Upper lobe of right lung (tissue), 1 donor: ENCODE measurements at regions not wholly inside any gene's neighbourhood (a gene's known extent, or its start where the extent isn't known, plus 50 kb on each side); places are given as distances from the start of the nearest gene placed in this dataset.
A peak's percentile ranks its signal among the peaks of the same experiment; 100 is the strongest.
"Not testable (repeated sequence)": the region's sequence is repeated elsewhere in the genome, so short reads cannot be mapped to it uniquely, and the experiment has no call there.

Experiments
- ATAC-seq: fragments of 200-7000 bp; cut with Tn5 transposase; one replicate; pipeline ENCODE4 v1.9.1; 2020; ENCODE audit warnings: mild to moderate bottlenecking, moderate library complexity
- DNase-seq: peaks from one replicate; pipeline ENCODE4 v3.0.0-alpha.2; 2020
- H3K27ac ChIP-seq: fragments of 200-600 bp; one replicate; pipeline ENCODE4 v1.8.0; 2022
- H3K27me3 ChIP-seq: fragments of 200-600 bp; one replicate; pipeline ENCODE4 v1.8.0; 2022; ENCODE audit warnings: mild to moderate bottlenecking
- H3K36me3 ChIP-seq: fragments of 200-600 bp; one replicate; pipeline ENCODE4 v1.8.0; 2022
- H3K4me1 ChIP-seq: fragments of 200-600 bp; one replicate; pipeline ENCODE4 v1.8.0; 2022
- H3K4me3 ChIP-seq: fragments of 200-600 bp; one replicate; pipeline ENCODE4 v1.8.0; 2022; ENCODE audit warnings: mild to moderate bottlenecking
- H3K9me3 ChIP-seq: fragments of 200-600 bp; one replicate; pipeline ENCODE4 v1.8.0; 2022
- CTCF ChIP-seq: fragments of 200-600 bp; IDR thresholded peaks from one replicate; pipeline ENCODE4 v1.8.0; 2022; ENCODE audit warnings: antibody characterized with exemption
- intact Hi-C: fragments of 100-400 bp; cut with DNase I; formaldehyde crosslinking; loops from one replicate; pipeline ENCODE4 v1.11.0; 2022
- donor health status: DM: no; HTN: yes; CAD: no; lungs with severe emphysema.

GRCh38 chr2:235433860-235434259 lies 60.0 kb upstream of the AGAP1 start:
- H3K27me3 ChIP-seq = no peaks in the 10 kb centered on the region
- no peak for TF ChIP-seq CTCF
- H3K36me3 ChIP-seq = no peaks in the 10 kb centered on the region
- ATAC-seq (peak; percentile 73), DNase-seq (no peak)
- H3K4me3 ChIP-seq = no peak overlapping the region
- peaks cover 10% of the 10 kb centered on the region for H3K4me1 ChIP-seq
- H3K27ac ChIP-seq = peak overlapping the region; percentile 76
- no peaks in the 10 kb centered on the region for H3K9me3 ChIP-seq
- intact Hi-C loops = no loop called here

- H3K4me1 ChIP-seq = no peaks in the 10 kb centered on the region
- H3K36me3 ChIP-seq = no peaks in the 10 kb centered on the region
- DNase-seq (no peak), ATAC-seq (peak; percentile 19)
- H3K27me3 ChIP-seq = no peaks in the 10 kb centered on the region
- no peak overlapping the region for H3K27ac ChIP-seq
- H3K4me3 ChIP-seq = no peak overlapping the region
- H3K9me3 ChIP-seq = no peaks in the 10 kb centered on the region
- intact Hi-C loops = no loop called here
- TF ChIP-seq CTCF = no peak
Observed at GRCh38 chr2:235439959-235440662, 53.7 kb upstream of the AGAP1 start.

- ATAC-seq, H3K4me3 ChIP-seq, H3K27ac ChIP-seq, H3K4me1 ChIP-seq, H3K36me3 ChIP-seq, H3K9me3 ChIP-seq, H3K27me3 ChIP-seq, intact Hi-C loops, DNase-seq: not testable (repeated sequence)
Observed at GRCh38 chr2:235443580-235443979, 50.3 kb upstream of the AGAP1 start.
